GM06990 (cell line): ENCODE measurements at regions not wholly inside any gene's neighbourhood (a gene's known extent, or its start where the extent isn't known, plus 50 kb on each side); places are given as distances from the start of the nearest gene placed in this dataset.

Experiments
- DNase-seq: peaks from one replicate; pipeline ENCODE4 v3.0.0-alpha.2; 2011; ENCODE audit not compliant: insufficient read length; ENCODE audit errors: extremely low read depth
- H3K27me3 ChIP-seq: replicated peaks from 2 replicates; pipeline ENCODE4 v1.6.0; 2011; ENCODE audit warnings: low read length; ENCODE audit not compliant: control insufficient read depth, insufficient read depth
- H3K36me3 ChIP-seq: 2 replicates; pipeline ENCODE4 v1.5.1; 2011; ENCODE audit warnings: low read length; ENCODE audit not compliant: control insufficient read depth, insufficient read depth
- H3K4me3 ChIP-seq: replicated peaks from 2 replicates; pipeline ENCODE4 v1.5.1; 2011; ENCODE audit warnings: low read depth, mild to moderate bottlenecking, control low read depth, low read length
- TF ChIP-seq, protein P1 (sequence below): IDR thresholded peaks from 2 replicates; pipeline ENCODE4 v1.5.1; 2011; ENCODE audit warnings: low read length, control low read depth, mild to moderate bottlenecking, inconsistent platforms; ENCODE audit not compliant: insufficient read depth, poor library complexity, severe bottlenecking

DNA sequence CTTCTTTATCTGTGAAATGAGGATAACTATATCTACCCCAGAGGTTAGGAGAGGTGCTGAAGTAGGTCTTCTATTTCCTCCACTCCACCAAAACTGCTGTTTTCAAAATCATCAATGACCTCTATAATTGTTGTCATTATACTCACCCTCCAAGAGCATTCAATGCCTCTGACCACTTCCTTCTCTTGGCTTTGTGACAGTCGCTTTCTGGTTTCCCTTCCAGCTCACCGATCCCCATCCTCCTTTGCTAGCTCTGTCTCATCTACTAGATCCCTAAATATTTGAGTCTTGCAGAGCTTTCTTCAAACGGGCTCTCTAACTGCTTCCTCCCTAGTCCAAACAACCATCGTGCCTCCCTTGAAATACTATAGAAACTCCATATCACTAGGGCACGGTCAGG lies 153.5 kb downstream of the RPLP1 start:
- no peak overlapping the region for H3K4me3 ChIP-seq
- peaks cover 2% of the 10 kb centered on the region for H3K27me3 ChIP-seq
- TF ChIP-seq, protein P1, sequence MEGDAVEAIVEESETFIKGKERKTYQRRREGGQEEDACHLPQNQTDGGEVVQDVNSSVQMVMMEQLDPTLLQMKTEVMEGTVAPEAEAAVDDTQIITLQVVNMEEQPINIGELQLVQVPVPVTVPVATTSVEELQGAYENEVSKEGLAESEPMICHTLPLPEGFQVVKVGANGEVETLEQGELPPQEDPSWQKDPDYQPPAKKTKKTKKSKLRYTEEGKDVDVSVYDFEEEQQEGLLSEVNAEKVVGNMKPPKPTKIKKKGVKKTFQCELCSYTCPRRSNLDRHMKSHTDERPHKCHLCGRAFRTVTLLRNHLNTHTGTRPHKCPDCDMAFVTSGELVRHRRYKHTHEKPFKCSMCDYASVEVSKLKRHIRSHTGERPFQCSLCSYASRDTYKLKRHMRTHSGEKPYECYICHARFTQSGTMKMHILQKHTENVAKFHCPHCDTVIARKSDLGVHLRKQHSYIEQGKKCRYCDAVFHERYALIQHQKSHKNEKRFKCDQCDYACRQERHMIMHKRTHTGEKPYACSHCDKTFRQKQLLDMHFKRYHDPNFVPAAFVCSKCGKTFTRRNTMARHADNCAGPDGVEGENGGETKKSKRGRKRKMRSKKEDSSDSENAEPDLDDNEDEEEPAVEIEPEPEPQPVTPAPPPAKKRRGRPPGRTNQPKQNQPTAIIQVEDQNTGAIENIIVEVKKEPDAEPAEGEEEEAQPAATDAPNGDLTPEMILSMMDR: no peak
- no peak for DNase-seq
- H3K36me3 ChIP-seq: no peaks in the 10 kb centered on the region

DNA sequence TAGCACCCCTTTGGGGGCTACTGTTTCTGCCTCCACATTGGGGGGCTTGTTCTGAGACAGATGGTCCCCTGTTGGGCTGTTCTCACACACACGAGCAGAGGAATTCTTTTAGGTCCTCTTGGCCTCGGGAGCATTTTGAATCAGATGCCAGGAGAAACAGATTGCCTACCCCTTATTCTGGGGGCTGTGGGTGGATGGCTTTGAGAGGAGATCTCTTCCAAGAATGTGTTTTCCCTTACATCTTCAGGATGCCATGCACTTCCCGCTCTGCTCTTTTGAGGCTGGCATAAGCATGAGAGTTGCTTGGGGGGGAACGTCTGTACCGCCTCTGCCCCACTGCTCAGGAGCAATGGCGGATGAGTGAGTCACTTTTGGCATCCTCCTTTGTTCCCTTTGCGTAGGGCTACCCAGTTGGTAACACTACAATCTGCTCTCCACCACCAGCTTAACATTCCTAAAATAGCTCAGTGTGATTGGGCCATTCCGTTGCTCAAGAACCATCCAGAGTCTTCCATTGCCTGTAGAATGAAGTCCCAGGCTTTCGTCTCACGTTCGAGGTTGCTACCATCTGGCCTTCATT lies 154.4 kb downstream of the RPLP1 start:
- H3K27me3 ChIP-seq: no peaks in the 10 kb centered on the region; the same call in none of the 2 replicates
- no peak overlapping the region for H3K4me3 ChIP-seq
- H3K36me3 ChIP-seq: no peaks in the 10 kb centered on the region
- TF ChIP-seq, protein P1: no peak
- DNase-seq: no peak

DNA sequence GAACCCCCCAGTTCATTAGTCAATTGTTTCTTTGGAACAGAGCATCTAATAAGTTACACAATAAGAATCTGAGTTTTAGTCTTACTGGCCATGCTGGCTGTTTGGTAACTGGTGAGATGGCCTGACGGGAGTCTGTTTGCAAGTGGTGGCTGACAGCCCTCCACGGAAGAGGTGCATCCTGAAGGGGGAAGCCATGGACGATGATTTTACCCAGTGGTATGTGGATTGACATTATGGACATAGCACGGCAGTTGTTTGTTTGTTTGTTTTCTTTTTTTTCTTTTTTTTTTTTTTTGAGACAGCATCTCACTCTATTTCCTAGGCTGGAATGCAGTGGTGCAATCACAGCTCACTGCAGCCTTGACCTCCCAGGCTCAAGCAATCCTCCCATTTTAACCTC lies 156.0 kb downstream of the RPLP1 start:
- TF ChIP-seq, protein P1: no peak
- no peaks in the 10 kb centered on the region; the same call in none of the 2 replicates for H3K27me3 ChIP-seq
- H3K4me3 ChIP-seq: no peak overlapping the region
- DNase-seq: no peak
- no peaks in the 10 kb centered on the region for H3K36me3 ChIP-seq

DNA sequence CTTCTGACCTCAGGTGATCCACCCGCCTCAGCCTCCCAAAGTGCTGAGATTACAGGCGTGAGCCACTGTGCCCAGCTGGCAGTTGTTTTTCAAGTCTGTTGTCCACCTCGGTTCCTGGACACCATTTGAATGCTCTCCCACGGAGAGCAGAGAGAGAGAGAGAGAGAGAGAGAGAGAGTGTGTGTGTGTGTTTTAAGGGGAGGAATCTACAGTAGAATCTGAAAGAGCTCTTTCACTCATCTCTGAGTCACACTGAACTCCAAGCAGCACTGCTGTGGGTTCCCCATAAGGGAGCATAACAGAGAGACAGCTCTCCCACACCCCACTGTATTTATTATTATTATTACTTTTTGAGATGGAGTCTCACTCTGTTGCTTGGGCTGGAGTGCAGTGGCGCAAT lies 156.6 kb downstream of the RPLP1 start:
- Histone ChIP-seq H3K36me3 (no peaks in the 10 kb centered on the region), H3K4me3 (no peak overlapping the region), H3K27me3 (no peaks in the 10 kb centered on the region; the same call in none of the 2 replicates)
- TF ChIP-seq, protein P1: no peak
- no peak for DNase-seq

DNA sequence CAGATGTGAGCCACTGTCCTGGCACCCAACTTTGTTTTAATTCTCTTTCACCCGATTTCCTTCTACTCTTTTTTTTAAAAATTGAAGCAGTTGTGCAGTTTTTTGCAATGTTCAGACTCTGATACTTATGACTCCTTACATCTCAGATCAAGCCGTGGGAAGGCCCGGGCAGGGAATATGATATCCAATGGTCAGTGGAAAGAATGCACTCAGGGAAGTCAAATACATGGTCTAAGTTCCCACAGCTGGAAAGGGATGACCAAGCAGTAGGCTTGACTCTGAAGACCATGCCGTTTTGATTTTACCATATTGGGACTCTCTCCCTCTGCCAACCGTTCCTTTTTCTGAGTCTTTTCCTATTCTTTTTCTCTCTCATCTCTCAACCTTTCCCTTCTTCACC lies 157.2 kb downstream of the RPLP1 start:
- no peak for DNase-seq
- no peaks in the 10 kb centered on the region; the same call in none of the 2 replicates for H3K27me3 ChIP-seq
- no peak overlapping the region for H3K4me3 ChIP-seq
- H3K36me3 ChIP-seq: no peaks in the 10 kb centered on the region
- TF ChIP-seq, protein P1: no peak

DNA sequence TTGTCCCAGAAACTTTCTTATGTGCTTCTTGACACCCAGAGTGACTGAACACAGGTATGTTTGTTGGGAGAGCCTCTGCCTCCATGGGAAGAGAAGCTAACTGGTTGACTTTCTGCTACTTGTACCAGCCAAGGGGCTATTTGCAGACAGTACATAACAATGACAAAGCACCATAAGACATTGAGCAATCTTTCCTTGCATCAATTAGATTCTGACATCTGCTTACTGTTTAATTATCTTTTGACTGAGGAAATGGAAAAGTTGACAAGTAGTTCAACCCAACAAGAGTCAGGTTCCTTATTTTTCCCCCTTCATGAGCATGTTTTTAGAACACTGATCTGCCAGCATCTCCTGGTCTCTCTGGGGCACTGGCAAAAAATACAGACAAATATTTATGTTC lies 157.7 kb downstream of the RPLP1 start:
- Histone ChIP-seq H3K4me3 (no peak overlapping the region), H3K27me3 (no peaks in the 10 kb centered on the region; the same call in none of the 2 replicates), H3K36me3 (no peaks in the 10 kb centered on the region)
- DNase-seq: no peak
- TF ChIP-seq, protein P1: no peak
